NCI-H146 treated with DMSO at 0.1 percent for 48 hours (cell line): ENCODE measurements at regions not wholly inside any gene's neighbourhood (a gene's known extent, or its start where the extent isn't known, plus 50 kb on each side); places are given as distances from the start of the nearest gene placed in this dataset.
"Not testable (repeated sequence)": the region's sequence is repeated elsewhere in the genome, so short reads cannot be mapped to it uniquely, and the experiment has no call there.

Source experiments
- DNase-seq: peaks from one replicate; lab custom pipeline; 2025; ENCODE audit not compliant: unreplicated experiment; lab: John Stamatoyannopoulos, UW

DNA sequence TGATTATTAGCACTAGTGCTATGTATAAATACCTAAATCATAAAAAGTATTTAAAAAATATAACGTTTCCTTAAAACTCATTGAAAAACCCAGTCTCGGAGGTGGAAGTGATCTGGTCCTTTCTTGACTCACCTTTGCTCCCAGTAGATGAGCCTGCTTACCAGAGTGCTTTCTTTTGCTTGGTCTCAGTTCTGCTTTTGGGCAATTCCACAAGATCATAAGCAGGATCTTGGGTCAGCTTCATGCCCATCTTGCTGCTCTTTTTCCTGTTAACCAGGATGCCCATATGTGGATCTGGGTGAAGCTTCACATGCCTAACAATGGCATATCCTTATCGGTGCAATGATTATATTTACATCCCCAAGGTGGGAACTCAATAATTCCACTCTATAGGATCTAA is 332.1 kb upstream of the FAM98A start:
- DNase-seq, result no peak

DNA sequence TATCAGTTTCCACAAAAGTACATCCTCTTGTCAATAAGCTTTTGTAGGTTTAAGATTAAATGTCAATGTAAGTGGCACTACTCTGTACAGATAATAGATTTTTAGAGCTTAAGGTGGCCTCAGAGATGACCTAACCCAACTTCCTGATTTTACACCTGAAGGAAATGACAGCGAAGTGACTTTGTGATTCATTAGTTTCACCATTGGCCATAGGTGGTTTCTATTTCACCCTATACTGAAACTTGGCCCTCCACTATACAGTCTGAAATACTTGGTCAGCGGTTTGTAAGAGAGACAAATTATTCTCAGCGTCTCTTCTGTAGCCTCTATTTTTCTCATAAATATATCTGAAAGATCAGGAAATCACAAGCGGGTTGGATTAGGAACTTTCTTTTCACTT is 330.4 kb upstream of the FAM98A start:
- no peak for DNase-seq

GRCh38 chr2:33927756-33928155 is 328.7 kb upstream of the FAM98A start:
- DNase-seq, result no peak

DNA sequence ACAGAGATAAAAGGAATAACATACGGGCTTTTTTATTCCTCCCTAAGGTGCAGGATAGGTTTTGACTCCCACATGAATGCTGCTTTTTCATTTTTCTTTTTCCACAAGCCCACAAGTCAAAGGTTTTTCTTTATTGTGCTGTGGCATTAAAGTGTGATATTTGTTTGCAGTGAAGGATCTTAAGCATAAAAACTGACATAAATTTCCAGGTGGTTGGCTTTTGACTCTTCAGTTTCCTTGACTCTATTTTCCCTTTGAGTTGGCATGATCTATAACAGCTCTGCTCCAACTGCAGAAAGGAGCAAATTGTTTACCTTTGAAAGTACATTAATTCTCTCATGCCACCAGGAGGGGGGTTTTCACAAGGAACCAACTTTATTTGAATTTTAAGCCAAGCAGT is 326.2 kb upstream of the FAM98A start:
- DNase-seq, result no peak

GRCh38 chr2:33924586-33925169 is 325.6 kb upstream of the FAM98A start:
- DNase-seq, result no peak

GRCh38 chr2:33917252-33917651 is 318.2 kb upstream of the FAM98A start:
- no peak for DNase-seq

DNA sequence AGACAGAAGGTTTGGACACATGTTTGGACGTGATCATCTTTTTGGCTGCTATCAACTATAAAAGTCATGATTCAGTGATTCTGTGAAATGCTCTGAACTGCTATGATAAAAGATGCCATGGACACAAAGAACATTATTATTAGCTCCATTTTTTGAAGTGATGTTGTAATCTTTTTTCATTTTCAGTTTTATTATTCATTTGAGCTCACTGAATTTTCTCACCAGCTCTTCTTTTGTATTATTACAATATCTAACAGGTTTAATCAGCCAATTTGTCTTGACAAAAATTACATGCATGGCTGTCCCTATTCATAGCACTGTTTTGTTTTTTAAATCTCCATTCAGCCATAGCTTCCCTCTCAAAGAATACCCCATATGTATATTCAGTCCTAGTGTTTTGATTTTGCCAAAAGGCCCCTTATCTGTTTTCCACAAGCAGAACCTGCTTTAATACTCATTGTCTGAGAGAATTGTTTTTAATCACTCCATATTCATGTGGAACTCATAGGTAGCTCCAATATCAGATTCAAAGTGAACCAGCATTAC is 314.0 kb upstream of the FAM98A start:
- no peak for DNase-seq

- DNase-seq, result no peak
Observed at GRCh38 chr2:33911327-33911726, 312.2 kb upstream of the FAM98A start.

GRCh38 chr2:33909945-33910695 is 311.0 kb upstream of the FAM98A start:
- DNase-seq, result no peak

DNA sequence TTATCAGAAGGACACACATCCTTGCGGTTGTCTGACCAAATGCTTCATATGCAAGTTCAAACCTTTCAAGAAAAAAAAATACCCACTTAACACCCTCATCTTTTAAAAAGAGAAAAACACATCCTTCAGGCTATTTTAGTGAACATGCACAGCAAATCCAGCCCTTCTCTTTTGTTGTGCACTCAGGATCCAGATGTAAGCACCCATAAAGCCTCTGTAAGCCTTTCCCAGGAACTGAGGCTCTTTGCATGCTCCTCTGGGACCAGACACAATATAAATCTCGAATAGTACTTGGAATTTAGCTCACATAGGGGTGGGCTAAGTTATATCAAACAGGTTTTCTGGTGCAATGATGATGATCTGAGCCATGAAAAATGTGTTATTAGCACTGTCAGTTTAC is 308.8 kb upstream of the FAM98A start:
- no peak for DNase-seq

DNA sequence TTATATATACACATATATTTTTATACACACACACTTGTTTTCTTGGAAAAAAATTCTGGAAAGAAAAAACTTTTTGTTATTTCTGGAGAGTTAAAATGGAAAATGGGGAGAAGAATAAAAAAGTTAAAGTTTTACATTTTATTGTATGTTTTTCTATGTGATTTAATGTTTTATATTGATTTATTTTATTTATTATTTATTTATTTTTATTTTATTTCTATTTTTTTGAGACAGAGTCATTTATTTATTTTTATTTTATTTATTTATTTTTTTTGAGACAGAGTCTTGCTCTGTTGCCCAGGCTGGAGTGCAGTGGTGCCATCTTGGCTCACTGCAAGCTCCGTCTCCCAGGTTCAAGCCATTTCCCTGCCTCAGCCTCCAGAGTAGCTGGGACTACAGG is 307.0 kb upstream of the FAM98A start:
- DNase-seq, result not testable (repeated sequence)

- no peak for DNase-seq
Observed at GRCh38 chr2:33904801-33905200, 305.7 kb upstream of the FAM98A start.

GRCh38 chr2:33903701-33904100 is 304.6 kb upstream of the FAM98A start:
- DNase-seq, result no peak

DNA sequence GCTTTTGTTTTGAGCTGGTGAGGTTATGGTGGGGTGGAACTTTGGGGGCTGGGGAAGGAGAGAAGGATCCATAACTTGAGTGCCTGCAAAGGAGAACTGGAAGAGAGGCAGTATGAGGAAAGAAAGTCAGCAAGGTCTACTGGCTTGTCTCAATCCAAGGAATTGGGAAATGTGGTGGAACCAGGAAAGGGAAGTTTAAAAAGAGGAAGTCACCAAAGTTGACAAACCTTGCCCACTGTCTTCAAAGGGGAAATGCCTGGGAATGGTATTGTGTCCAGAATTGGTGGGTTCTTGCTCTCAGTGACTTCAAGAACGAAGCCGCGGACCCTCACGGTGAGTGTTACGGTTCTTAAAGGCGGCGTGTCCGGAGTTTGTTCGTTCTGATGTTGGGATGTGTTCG is 304.1 kb upstream of the FAM98A start:
- no peak for DNase-seq

GRCh38 chr2:33900610-33901009 is 301.5 kb upstream of the FAM98A start:
- DNase-seq, result no peak

GRCh38 chr2:33897741-33898140 is 298.6 kb upstream of the FAM98A start:
- no peak for DNase-seq

GRCh38 chr2:33893824-33894223 is 294.7 kb upstream of the FAM98A start:
- no peak for DNase-seq

GRCh38 chr2:33891616-33892015 is 292.5 kb upstream of the FAM98A start:
- DNase-seq, result no peak

DNA sequence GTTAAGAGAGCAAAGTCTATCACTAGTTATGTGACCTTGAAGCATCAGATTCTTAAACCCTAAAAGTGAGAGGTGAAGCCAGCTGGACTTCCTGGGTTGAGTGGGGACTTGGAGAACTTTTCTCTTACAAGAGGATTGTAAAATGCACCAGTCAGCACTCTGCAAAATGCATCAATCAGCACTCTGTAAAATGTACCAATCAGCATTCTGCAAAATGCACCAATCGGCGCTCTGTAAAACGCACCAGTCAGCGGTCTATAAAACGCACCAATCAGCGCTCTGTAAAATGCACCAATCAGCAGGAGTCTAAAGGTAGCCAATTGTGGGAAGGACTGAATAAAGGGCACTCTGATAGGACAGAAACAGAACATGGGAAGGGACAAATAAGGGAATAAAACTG is 291.6 kb upstream of the FAM98A start:
- no peak for DNase-seq

DNA sequence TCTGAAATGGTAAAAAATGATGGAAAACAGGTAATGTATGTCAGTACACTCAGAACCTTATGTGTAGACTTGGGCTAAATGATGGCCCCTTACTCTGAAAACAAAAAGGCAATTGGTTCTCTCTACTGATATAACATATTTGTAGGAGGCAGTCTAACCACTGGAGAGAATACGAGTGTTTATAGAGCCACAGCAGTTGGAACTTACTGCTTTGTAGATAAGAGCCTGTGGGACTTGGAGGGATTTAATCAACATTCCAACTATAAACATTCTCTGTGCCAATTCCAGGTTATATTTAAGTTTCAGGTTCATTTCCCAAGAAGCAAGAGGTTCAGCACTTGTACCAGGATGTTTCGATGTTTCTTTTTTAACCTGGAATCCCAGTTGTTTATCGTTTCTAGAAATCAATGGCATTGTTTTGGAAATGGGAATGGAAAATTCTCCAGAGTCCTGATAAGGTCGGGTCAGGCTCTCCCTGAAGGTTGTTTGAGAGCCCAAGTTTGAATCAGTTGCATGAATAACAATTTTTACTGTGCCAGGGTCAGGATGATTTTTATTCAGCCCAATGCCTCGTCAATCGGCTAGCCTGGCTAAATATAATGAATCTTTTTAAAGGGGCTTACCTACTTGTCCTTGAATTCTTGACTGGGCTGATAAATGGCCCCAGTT is 278.4 kb upstream of the FAM98A start:
- no peak for DNase-seq

DNA sequence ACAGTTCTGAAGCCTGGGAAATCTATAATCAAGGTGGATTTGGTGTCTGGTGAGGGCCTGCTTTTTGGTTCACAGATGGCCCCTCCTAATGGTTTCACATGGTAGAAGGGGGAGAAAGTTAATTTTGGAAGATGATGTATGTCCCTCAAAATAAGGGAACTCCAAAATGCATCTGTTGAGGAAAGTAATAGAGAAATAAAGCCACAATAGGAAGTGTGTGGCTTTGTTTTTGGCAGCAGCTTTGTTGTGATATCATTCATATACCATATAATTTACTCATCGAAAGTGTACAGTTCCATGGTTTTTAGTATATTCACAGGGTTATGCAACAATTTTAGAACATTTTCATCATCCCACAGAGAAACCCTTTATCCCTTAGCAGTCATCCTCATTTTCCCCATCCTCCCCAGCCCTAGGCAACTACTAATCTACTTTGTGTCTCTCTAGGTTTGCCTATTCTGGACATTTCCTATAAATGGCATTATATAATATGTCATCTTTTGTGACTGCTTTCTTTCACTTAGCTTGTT is 274.0 kb upstream of the FAM98A start:
- DNase-seq, result no peak
